ENCODE measurements at regions not wholly inside any gene's neighbourhood (a gene's known extent, or its start where the extent isn't known, plus 50 kb on each side); places are given as distances from the start of the nearest gene placed in this dataset.

GRCh38 chr2:223220658-223220925, 168.6 kb downstream of the KCNE4 start:
- Mint-ChIP-seq H3K4me1 (ENCODE audit: low read depth) (no peaks in the 10 kb centered on the region), H3K4me3 (no peak overlapping the region), H3K27me3 (ENCODE audit: insufficient read depth) (no peaks in the 10 kb centered on the region; the same call in 1 of the 2 replicates), H3K9me3 (no peaks in the 10 kb centered on the region), H3K36me3 (ENCODE audit: low read depth) (no peaks in the 10 kb centered on the region), H3K27ac (no peak overlapping the region)
- TF ChIP-seq, protein P1, sequence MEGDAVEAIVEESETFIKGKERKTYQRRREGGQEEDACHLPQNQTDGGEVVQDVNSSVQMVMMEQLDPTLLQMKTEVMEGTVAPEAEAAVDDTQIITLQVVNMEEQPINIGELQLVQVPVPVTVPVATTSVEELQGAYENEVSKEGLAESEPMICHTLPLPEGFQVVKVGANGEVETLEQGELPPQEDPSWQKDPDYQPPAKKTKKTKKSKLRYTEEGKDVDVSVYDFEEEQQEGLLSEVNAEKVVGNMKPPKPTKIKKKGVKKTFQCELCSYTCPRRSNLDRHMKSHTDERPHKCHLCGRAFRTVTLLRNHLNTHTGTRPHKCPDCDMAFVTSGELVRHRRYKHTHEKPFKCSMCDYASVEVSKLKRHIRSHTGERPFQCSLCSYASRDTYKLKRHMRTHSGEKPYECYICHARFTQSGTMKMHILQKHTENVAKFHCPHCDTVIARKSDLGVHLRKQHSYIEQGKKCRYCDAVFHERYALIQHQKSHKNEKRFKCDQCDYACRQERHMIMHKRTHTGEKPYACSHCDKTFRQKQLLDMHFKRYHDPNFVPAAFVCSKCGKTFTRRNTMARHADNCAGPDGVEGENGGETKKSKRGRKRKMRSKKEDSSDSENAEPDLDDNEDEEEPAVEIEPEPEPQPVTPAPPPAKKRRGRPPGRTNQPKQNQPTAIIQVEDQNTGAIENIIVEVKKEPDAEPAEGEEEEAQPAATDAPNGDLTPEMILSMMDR (IDR thresholded peaks at IDR 0.05): no peak
- no peak for DNase-seq

DNA sequence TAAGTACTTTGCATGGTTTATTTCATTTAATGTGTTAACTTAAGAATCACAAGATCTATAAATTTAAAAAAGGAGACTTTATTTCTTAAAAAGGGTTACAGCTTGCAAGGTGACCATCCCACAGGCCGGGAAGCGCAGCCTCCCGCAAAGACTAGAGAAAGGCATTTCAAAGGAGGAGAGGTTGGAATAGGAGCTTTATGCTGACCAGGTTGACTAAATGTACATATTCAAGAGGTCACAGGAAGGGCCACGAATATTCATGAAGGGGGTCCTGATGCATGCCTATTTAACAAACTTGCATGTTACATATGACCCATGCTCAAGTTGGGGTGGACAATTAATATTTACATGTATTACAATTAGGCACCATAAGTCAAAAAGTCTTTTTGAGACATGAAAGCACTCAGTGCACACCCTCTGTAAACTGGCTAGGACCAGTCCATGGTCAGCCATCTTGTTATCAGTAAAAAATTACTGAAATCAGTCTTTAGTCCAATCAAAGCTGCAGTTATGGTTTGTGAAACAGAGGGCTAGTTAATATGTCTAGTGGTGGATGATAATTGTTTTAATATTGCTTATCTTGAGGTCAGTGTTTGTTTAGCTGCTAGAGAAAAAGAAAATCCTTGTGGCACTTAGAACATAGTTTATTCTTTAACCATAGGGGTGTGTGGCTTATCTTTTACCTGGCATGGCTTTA, 169.3 kb downstream of the KCNE4 start:
- no peak for DNase-seq

GRCh38 chr2:223222397-223222796, 170.4 kb downstream of the KCNE4 start:
- no peaks in the 10 kb centered on the region; the same call in none of the 2 replicates for H3K27me3 Mint-ChIP-seq (ENCODE audit: insufficient read depth)
- H3K4me1 Mint-ChIP-seq (ENCODE audit: low read depth): no peaks in the 10 kb centered on the region
- H3K36me3 Mint-ChIP-seq (ENCODE audit: low read depth): no peaks in the 10 kb centered on the region
- H3K27ac Mint-ChIP-seq: no peak overlapping the region
- DNase-seq: no peak
- H3K4me3 Mint-ChIP-seq: no peak overlapping the region
- TF ChIP-seq, protein P1 (IDR thresholded peaks at IDR 0.05): no peak
- H3K9me3 Mint-ChIP-seq: no peaks in the 10 kb centered on the region

More for the DNA sequence above, 169.3 kb downstream of the KCNE4 start:
- Mint-ChIP-seq H3K36me3 (ENCODE audit: low read depth) (no peaks in the 10 kb centered on the region), H3K4me1 (ENCODE audit: low read depth) (no peaks in the 10 kb centered on the region), H3K27ac (no peak overlapping the region), H3K9me3 (no peaks in the 10 kb centered on the region), H3K4me3 (no peak overlapping the region), H3K27me3 (ENCODE audit: insufficient read depth) (no peaks in the 10 kb centered on the region; the same call in none of the 2 replicates)
- TF ChIP-seq, protein P1 (IDR thresholded peaks at IDR 0.05): no peak

- Mint-ChIP-seq H3K36me3 (ENCODE audit: low read depth) (no peaks in the 10 kb centered on the region), H3K27ac (no peak overlapping the region), H3K4me1 (ENCODE audit: low read depth) (no peaks in the 10 kb centered on the region), H3K9me3 (no peaks in the 10 kb centered on the region), H3K27me3 (ENCODE audit: insufficient read depth) (no peaks in the 10 kb centered on the region; the same call in none of the 2 replicates), H3K4me3 (no peak overlapping the region)
- DNase-seq: no peak
- TF ChIP-seq, protein P1 (IDR thresholded peaks at IDR 0.05): no peak
These were observed 171.2 kb downstream of the KCNE4 start for GRCh38 chr2:223223156-223223555.

- Mint-ChIP-seq H3K27ac (no peak overlapping the region), H3K27me3 (ENCODE audit: insufficient read depth) (no peaks in the 10 kb centered on the region; the same call in none of the 2 replicates), H3K4me3 (no peak overlapping the region), H3K36me3 (ENCODE audit: low read depth) (no peaks in the 10 kb centered on the region), H3K4me1 (ENCODE audit: low read depth) (no peaks in the 10 kb centered on the region), H3K9me3 (no peaks in the 10 kb centered on the region)
- no peak for DNase-seq
- TF ChIP-seq, protein P1 (IDR thresholded peaks at IDR 0.05): no peak
These were observed 173.3 kb downstream of the KCNE4 start for GRCh38 chr2:223225266-223225665.

All from HFFc6 (cell line).